ENCODE measurements at regions not wholly inside any gene's neighbourhood (a gene's known extent, or its start where the extent isn't known, plus 50 kb on each side); places are given as distances from the start of the nearest gene placed in this dataset.

GRCh38 chr7:54701982-54702381 is 57.0 kb downstream of the SEC61G start:
- intact Hi-C loops (cut with DNase I), result no loop called here
- ATAC-seq (no peak), DNase-seq (no peak)

- DNase-seq (no peak), ATAC-seq (no peak)
- intact Hi-C loops (cut with DNase I), result no loop called here
These were observed 59.3 kb downstream of the SEC61G start for GRCh38 chr7:54699715-54700114.

DNA sequence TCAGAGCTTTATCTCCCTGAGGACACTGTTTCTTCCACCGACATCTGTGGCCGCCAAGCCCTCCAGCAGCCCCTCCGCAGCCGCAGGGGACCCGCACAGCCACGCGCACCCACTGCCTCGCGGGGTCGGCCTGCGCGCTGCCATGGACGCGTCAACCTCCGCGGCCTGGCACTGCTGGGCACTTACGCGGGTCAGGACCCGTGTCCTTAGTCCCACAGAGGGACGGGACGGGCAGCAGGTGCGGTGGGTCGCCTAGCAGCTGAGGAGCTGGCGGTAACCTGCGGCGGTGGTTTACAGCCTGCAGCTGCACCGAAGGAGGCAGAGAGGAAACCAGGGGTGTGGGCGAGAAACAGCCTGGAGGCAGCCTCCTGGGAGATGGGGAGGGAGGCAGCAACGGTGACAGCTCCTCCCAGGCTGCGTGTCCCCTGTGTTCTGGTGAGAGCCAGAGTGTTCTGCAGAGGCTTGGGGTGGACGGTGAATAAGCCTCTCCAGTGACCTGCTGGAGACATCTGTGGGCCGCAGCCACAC is 61.3 kb downstream of the SEC61G start:
- intact Hi-C loops (cut with DNase I), result no loop called here
- ATAC-seq, result no peak
- no peak for DNase-seq

GRCh38 chr7:54690892-54691291 is 68.1 kb downstream of the SEC61G start:
- ATAC-seq, result no peak
- no peak for DNase-seq
- intact Hi-C loops (cut with DNase I), result no loop called here

GRCh38 chr7:54690050-54690443 is 69.0 kb downstream of the SEC61G start:
- intact Hi-C loops (cut with DNase I), result no loop called here
- ATAC-seq (no peak), DNase-seq (no peak)

- ATAC-seq (no peak), DNase-seq (no peak)
- intact Hi-C loops (cut with DNase I), result no loop called here
These were observed 69.5 kb downstream of the SEC61G start for GRCh38 chr7:54689394-54690049.

DNA sequence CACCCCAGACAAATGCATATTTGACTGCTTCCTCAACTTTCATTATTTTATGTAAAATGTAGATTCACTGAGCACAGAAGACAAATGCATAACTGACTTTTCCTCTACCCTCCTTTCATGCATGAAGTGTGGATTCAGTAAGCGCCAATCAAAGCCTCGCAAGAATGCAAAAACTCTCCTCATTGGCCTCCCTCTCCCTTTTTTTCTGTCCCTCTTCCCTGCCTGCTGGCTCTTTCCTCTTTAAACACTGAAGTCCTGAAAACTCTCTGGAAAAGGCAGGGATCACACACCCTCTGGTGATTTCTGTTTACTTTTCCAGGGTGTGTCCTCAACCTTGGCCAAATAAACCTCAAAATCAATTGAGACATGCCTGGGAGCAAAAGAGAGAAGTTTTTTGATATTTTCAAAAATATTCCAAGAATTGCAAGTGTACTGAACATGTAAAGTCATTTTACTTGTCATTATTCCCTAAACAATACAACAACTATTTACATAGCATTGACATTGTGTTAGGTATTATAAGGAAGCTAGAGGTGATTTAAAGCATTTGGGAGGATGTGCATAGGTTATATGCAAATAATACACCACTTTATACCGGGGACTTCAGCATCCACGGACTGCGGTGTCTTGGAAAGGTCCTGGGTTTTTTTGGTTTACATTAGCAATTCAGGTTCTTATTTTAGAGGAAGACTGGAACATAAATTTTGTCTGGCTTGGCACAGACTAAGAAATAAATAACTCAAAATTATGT is 71.4 kb downstream of the SEC61G start:
- DNase-seq (no peak), ATAC-seq (no peak)
- intact Hi-C loops (cut with DNase I), result no loop called here

DNA sequence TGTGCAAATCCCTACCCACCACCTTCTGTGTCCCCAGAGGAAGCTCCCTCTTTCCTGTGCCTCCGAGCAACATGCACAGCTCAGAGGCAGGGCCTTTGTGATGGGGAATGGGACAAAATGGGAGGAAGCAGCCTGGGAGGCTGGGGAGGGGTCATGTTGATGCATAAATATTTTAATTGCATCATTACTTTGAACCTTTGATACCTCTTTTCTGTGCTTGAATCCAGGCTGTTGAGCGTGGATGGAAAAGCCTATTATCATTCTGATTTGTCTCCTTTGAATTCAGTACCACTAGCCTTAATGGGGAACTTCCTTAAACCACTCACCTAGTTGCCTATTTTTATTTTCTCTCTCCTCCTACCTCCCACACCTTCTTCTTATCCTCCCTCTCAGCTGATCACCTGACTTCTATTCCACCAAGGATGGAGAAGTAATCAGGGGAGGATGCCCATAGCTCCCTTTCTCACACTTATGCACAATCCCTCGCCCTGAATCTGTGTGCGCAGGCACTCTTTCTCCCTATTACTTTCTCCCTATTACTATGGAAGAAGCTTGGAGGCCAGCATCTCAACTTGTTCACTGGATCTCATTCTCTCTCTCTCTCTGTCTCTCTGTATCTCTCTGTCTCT is 78.5 kb downstream of the SEC61G start:
- intact Hi-C loops (cut with DNase I), result no loop called here
- ATAC-seq, result no peak
- DNase-seq, result no peak

- ATAC-seq (no peak), DNase-seq (no peak)
- intact Hi-C loops (cut with DNase I), result no loop called here
These were observed 79.6 kb downstream of the SEC61G start for GRCh38 chr7:54679490-54679817.

DNA sequence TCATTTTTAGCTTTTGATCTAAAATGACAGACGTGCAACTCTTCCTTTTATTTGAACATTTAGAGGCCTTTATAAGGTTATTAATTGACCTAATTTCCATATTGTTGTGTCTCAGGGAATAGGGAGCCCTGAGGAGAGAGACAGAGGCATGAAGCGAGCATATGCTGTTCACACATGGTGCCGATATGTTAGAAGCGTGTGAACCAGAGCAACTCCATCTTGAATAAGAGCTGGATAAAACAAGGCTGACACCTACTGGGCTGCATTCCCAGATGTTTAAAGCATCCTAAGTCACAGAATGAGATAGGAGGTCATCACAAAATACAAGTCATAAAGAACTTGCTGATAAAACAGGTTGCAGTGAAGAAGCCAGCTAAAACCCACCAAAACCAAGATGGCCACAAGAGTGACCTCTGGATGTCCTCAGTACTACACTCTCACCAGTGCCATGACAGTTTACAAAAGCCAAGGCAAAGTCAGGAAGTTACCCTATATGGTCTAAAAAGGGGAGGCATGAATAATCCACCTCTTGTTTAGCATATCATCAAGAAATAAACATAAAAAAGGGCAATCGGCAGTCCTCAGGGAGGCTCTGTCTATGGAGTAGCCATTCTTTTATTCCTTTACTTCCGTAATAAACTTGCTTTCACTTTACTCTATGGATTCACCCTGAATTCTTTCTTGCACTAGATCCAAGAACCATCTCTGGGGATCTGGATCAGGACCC is 80.1 kb downstream of the SEC61G start:
- intact Hi-C loops (cut with DNase I), result no loop called here
- no peak for ATAC-seq
- no peak for DNase-seq

DNA sequence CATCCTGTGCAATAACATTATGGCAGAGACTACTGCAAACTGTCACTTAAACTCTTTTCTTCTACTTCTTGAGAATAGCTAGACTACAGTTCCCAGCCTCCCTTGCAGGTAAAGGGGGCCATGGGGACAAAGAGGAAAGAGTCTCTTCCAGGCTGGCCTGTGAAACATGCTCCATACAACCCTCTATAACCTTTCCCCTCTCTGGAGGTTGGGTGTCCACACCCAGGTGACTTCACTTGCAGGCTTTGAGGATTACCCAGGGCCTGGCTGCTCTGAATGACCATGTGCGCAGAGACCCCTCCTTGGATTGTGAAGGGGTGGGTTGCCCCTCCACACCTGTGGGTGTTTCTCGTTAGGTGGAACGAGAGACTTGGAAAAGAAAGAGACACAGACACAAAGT is 84.1 kb downstream of the SEC61G start:
- ATAC-seq (no peak), DNase-seq (no peak)
- intact Hi-C loops (cut with DNase I), result no loop called here

- intact Hi-C loops (cut with DNase I), result no loop called here
- no peak for ATAC-seq
- DNase-seq, result no peak
These were observed 86.5 kb downstream of the SEC61G start for GRCh38 chr7:54672519-54672918.

- intact Hi-C loops (cut with DNase I), result no loop called here
- ATAC-seq (peak; percentile 71 to 96), DNase-seq (peak; percentile 42)
These were observed 94.5 kb downstream of the SEC61G start for GRCh38 chr7:54664235-54665228.

GRCh38 chr7:54663603-54664234 is 95.3 kb downstream of the SEC61G start:
- intact Hi-C loops (cut with DNase I), result no loop called here
- DNase-seq (no peak), ATAC-seq (no peak)

- no peak for ATAC-seq
- intact Hi-C loops (cut with DNase I), result no loop called here
These were observed 95.8 kb downstream of the SEC61G start for GRCh38 chr7:54663186-54663585.

GRCh38 chr7:54662701-54663100 is 96.3 kb downstream of the SEC61G start:
- DNase-seq (no peak), ATAC-seq (no peak)
- intact Hi-C loops (cut with DNase I), result no loop called here

More at GRCh38 chr7:54663186-54663585, 95.8 kb downstream of the SEC61G start:
- DNase-seq, result no peak

- ATAC-seq (no peak), DNase-seq (no peak)
- intact Hi-C loops (cut with DNase I), result no loop called here
These were observed 105.1 kb downstream of the SEC61G start for GRCh38 chr7:54653905-54654304.

- no peak for DNase-seq
- ATAC-seq, result no peak
- intact Hi-C loops (cut with DNase I), result no loop called here
These were observed 100.9 kb downstream of the VSTM2A start for GRCh38 chr7:54643064-54643463.
